Endothelial cell of umbilical vein (primary cell): ENCODE measurements at regions not wholly inside any gene's neighbourhood (a gene's known extent, or its start where the extent isn't known, plus 50 kb on each side); places are given as distances from the start of the nearest gene placed in this dataset.

Experiments
- BruUV-seq: library from RNA; stranded (reverse); fragments of 400-500 nt; replicated peaks from 2 replicates; lab custom pipeline; 2021; lab: Mats Ljungman, UMichigan
- CTCF ChIA-PET: fragments of 300-600, 350-600 bp; sonication (Branson Sonifier 250); formaldehyde crosslinking; loops from one replicate; lab custom pipeline; 2021; ENCODE audit warnings: antibody characterized with exemption, inconsistent platforms; lab: Charles Lee
- POLR2A ChIA-PET: fragments of 300-600, 350-600 bp; sonication (Branson Sonifier 250); formaldehyde crosslinking; loops from one replicate; lab custom pipeline; 2021; ENCODE audit warnings: antibody characterized with exemption, inconsistent platforms; lab: Charles Lee
- DNase-seq: peaks from one replicate; pipeline ENCODE4 v3.0.0-alpha.2; 2011; ENCODE audit warnings: low read depth, low spot score
- FAIRE-seq: peaks from 2 replicates; lab custom pipeline; 2011; peaks lifted over from hg19 to GRCh38; lab: Jason Lieb, UNC
- H2AFZ ChIP-seq: 2 replicates; pipeline ENCODE4 v1.6.0; 2012; ENCODE audit warnings: low read depth, low read length, control low read depth, inconsistent platforms
- H3K27ac ChIP-seq: 2 replicates; pipeline ENCODE4 v1.5.1; 2011; ENCODE audit warnings: low read depth, mild to moderate bottlenecking, control low read depth, low read length, moderate library complexity; ENCODE audit not compliant: insufficient read depth
- H3K27me3 ChIP-seq, 2 experiments: 2 replicates each; pipeline versions ENCODE4 v1.6.0 to v1.6.1; 2011; ENCODE audit warnings: low read length in 2 of 2, mixed read lengths in 1 of 2; ENCODE audit not compliant: control insufficient read depth in 2 of 2, insufficient read depth in 2 of 2
- H3K36me3 ChIP-seq, 2 experiments: 2 replicates in 1 of 2; 3 replicates in 1 of 2; pipeline ENCODE4 v1.5.1; 2011; ENCODE audit warnings: low read length in 2 of 2, mild to moderate bottlenecking in 1 of 2, moderate library complexity in 1 of 2; ENCODE audit not compliant: control insufficient read depth in 2 of 2, insufficient read depth in 2 of 2; ENCODE audit errors: extremely low read depth in 1 of 2
- H3K4me1 ChIP-seq: 3 replicates; pipeline ENCODE4 v1.5.1; 2011; ENCODE audit warnings: mild to moderate bottlenecking, low read length; ENCODE audit not compliant: control insufficient read depth, insufficient read depth; ENCODE audit errors: extremely low read depth
- H3K4me2 ChIP-seq: 2 replicates; pipeline ENCODE4 v1.6.1; 2011; ENCODE audit warnings: low read length, control low read depth, mixed read lengths; ENCODE audit not compliant: insufficient read depth
- H3K4me3 ChIP-seq, 3 experiments: fragments of 200-600 bp in 1 of 3; sonication (generic), shearing (Covaris generic) in 1 of 3; replicated peaks in 1 of 3; 2 replicates each; pipeline ENCODE4 v1.5.1; 2011 to 2016; ENCODE audit warnings: control low read depth in 3 of 3, low read length in 3 of 3, mild to moderate bottlenecking in 2 of 3, inconsistent platforms in 1 of 3, low read depth in 1 of 3, moderate library complexity in 1 of 3; ENCODE audit not compliant: insufficient read depth in 1 of 3
- H3K79me2 ChIP-seq: 2 replicates; pipeline ENCODE4 v1.6.0; 2012; ENCODE audit warnings: low read length, inconsistent platforms; ENCODE audit not compliant: control insufficient read depth, insufficient read depth
- H3K9ac ChIP-seq: replicated peaks from 2 replicates; pipeline ENCODE3; 2011; ENCODE audit warnings: low read length, control low read depth; ENCODE audit not compliant: insufficient read depth; ENCODE audit errors: extremely low read depth
- H3K9me1 ChIP-seq: replicated peaks from 3 replicates; pipeline ENCODE4 v1.6.0; 2011; ENCODE audit warnings: mild to moderate bottlenecking, low read length; ENCODE audit not compliant: control insufficient read depth, insufficient read depth; ENCODE audit errors: extremely low read depth
- H3K9me3 ChIP-seq: replicated peaks from 2 replicates; pipeline ENCODE4 v1.5.1; 2012; ENCODE audit warnings: low read length, inconsistent platforms; ENCODE audit not compliant: control insufficient read depth, insufficient read depth
- H4K20me1 ChIP-seq: replicated peaks from 2 replicates; pipeline ENCODE3; 2011; ENCODE audit warnings: mild to moderate bottlenecking, low read length; ENCODE audit not compliant: control insufficient read depth, insufficient read depth; ENCODE audit errors: extremely low read depth
- CTCF ChIP-seq, 2 donors: IDR thresholded peaks; 1 replicate in 1 of 2; 2 replicates in 1 of 2; pipeline ENCODE4 v1.5.1; 2011; ENCODE audit warnings: low read length in 2 of 2, mild to moderate bottlenecking in 2 of 2, moderate library complexity in 2 of 2, control low read depth in 1 of 2, inconsistent platforms in 1 of 2, low read depth in 1 of 2; ENCODE audit not compliant: insufficient read depth in 1 of 2; ENCODE audit errors: extremely low read depth in 1 of 2
- EZH2 ChIP-seq: IDR thresholded peaks from 2 replicates; pipeline ENCODE4 v1.6.1; 2012; ENCODE audit warnings: borderline replicate concordance, low read depth, mild to moderate bottlenecking, moderate library complexity, low read length, inconsistent platforms; ENCODE audit not compliant: severe bottlenecking
- FOS ChIP-seq: IDR thresholded peaks from 2 replicates; pipeline ENCODE4 v1.6.1; 2011; ENCODE audit warnings: mild to moderate bottlenecking, low read length, moderate library complexity, borderline replicate concordance; ENCODE audit not compliant: insufficient read depth
- GATA2 ChIP-seq: IDR thresholded peaks from 2 replicates; pipeline ENCODE4 v1.7.0; 2011; ENCODE audit warnings: low read depth, mild to moderate bottlenecking, moderate library complexity, mixed read lengths, low read length; ENCODE audit not compliant: insufficient read length, insufficient read depth
- JUN ChIP-seq: IDR thresholded peaks from 2 replicates; pipeline ENCODE4 v1.6.1; 2011; ENCODE audit warnings: borderline replicate concordance, low read depth; ENCODE audit not compliant: insufficient read length, insufficient read depth
- MAX ChIP-seq: IDR thresholded peaks from 2 replicates; pipeline ENCODE4 v1.6.1; 2011; ENCODE audit not compliant: insufficient read depth, insufficient read length
- MYC ChIP-seq: IDR thresholded peaks from one replicate; pipeline ENCODE4 v1.6.1; 2011; ENCODE audit warnings: mild to moderate bottlenecking, low read depth, low read length
- POLR2A ChIP-seq: IDR thresholded peaks from 2 replicates; pipeline ENCODE4 v1.6.1; 2012; ENCODE audit warnings: low read depth, mild to moderate bottlenecking, control low read depth, low read length
- POLR2AphosphoS5 ChIP-seq: IDR thresholded peaks from 2 replicates; pipeline ENCODE4 v1.6.1; 2012; ENCODE audit warnings: low read depth, mild to moderate bottlenecking, control low read depth, low read length, moderate library complexity; ENCODE audit not compliant: insufficient read depth
- dilution Hi-C: fragments of 300-500 bp; cut with MboI; formaldehyde crosslinking; loops from one replicate; pipeline ENCODE4 v1.15.0; 2019; ENCODE audit warnings: low sequenced_read_pairs; ENCODE audit not compliant: extremely low pct_ligation_motif_present
- intact Hi-C: fragments of 100-400 bp; cut with micrococcal nuclease; formaldehyde crosslinking; loops from one replicate; pipeline ENCODE4 v1.10.0; 2022

GRCh38 chr4:123966990-123967769 lies 570.6 kb downstream of the SPRY1 start:
- H3K9me1 ChIP-seq = no peaks in the 10 kb centered on the region
- BruUV-seq = no TSS peak
- dilution Hi-C loops = no loop called here
- ChIA-PET CTCF (no interaction called here), POLR2A (no interaction called here)
- H3K36me3 ChIP-seq = no peaks in the 10 kb centered on the region
- no peak overlapping the region for H2AFZ ChIP-seq
- H3K27ac ChIP-seq = no peak overlapping the region
- H3K9ac ChIP-seq = no peak overlapping the region
- TF ChIP-seq JUN = no peak
- TF ChIP-seq EZH2 = no peak
- TF ChIP-seq FOS = no peak
- TF ChIP-seq POLR2A = no peak
- TF ChIP-seq POLR2AphosphoS5 = no peak
- TF ChIP-seq MYC = no peak
- TF ChIP-seq CTCF (IDR thresholded peaks at IDR 0.05; ENCODE audit: extremely low read depth in 1 of 2, insufficient read depth in 1 of 2, low read depth in 1 of 2, low read length in 2 of 2) = no peak
- TF ChIP-seq GATA2 = no peak
- TF ChIP-seq MAX = no peak
- FAIRE-seq = no peak
- no peaks in the 10 kb centered on the region for H4K20me1 ChIP-seq
- H3K4me2 ChIP-seq = no peak overlapping the region
- H3K4me1 ChIP-seq = no peaks in the 10 kb centered on the region
- H3K9me3 ChIP-seq = no peaks in the 10 kb centered on the region
- no peaks in the 10 kb centered on the region for H3K27me3 ChIP-seq
- intact Hi-C loops = no loop called here
- H3K79me2 ChIP-seq = no peaks in the 10 kb centered on the region
- H3K4me3 ChIP-seq = no peak overlapping the region
- DNase-seq = no peak
